ENCODE measurements at regions not wholly inside any gene's neighbourhood (a gene's known extent, or its start where the extent isn't known, plus 50 kb on each side); places are given as distances from the start of the nearest gene placed in this dataset.

DNA sequence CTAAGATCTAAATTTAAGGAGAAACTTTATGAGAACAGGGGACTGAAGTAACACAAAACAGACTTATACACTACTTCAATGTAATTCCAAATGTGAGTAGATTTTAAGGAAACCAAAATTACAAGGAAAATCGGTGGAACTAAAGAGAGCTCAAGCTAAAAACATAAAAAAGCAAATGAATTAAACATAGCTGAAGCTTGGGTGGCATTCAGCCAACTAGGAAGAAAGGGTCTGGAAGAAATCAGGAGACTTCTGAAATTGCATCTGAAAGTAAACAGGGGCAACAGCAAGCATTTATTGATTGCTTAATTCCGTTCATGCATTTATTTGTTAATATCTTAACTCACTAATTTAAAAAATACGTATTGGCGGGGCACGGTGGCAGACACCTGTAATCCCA is 727.3 kb upstream of the PKDCC start:
- no peak overlapping the region for H3K4me3 ChIP-seq (replicated peaks in 1 of 3; ENCODE audit: low read depth in 2 of 3, low read length in 3 of 3)
- H3K79me2 ChIP-seq (ENCODE audit: insufficient read depth, low read length), result no peaks in the 10 kb centered on the region
- H3K4me2 ChIP-seq (replicated peaks; ENCODE audit: extremely low read depth, low read length, poor library complexity, severe bottlenecking), result no peak overlapping the region
- H3K36me3 ChIP-seq (replicated peaks in 1 of 2; ENCODE audit: control insufficient read depth in 1 of 2, insufficient read depth in 2 of 2, low read length in 2 of 2), result no peaks in the 10 kb centered on the region
- H3K36me3 Mint-ChIP-seq, result no peaks in the 10 kb centered on the region
- no peak overlapping the region for H3K4me3 Mint-ChIP-seq
- no peaks in the 10 kb centered on the region for H4K20me1 ChIP-seq (ENCODE audit: insufficient read depth, low read length)
- peaks cover 0 to 13% (median 3%) of the 10 kb centered on the region in 7 donors for H3K9me3 Mint-ChIP-seq
- H3K4me1 Mint-ChIP-seq, result no peaks in the 10 kb centered on the region
- H3K9ac ChIP-seq (ENCODE audit: insufficient read depth, low read length, poor library complexity, severe bottlenecking), result no peak overlapping the region
- no peak overlapping the region for H3K27ac ChIP-seq (ENCODE audit: low read depth in 1 of 2, low read length in 2 of 2)
- H2AFZ ChIP-seq (ENCODE audit: insufficient read depth, low read depth, low read length, poor library complexity, severe bottlenecking), result no peak overlapping the region
- no peak for DNase-seq
- H3K4me1 ChIP-seq (ENCODE audit: control insufficient read depth in 1 of 2, insufficient read depth in 2 of 2, low read length in 2 of 2), result no peaks in the 10 kb centered on the region
- no peak overlapping the region for H3K27ac Mint-ChIP-seq
- no peaks in the 10 kb centered on the region for H3K27me3 ChIP-seq (ENCODE audit: control insufficient read depth in 2 of 2, insufficient read depth in 2 of 2, low read length in 2 of 2)
- H3K9me3 ChIP-seq (replicated peaks in 1 of 2; ENCODE audit: control insufficient read depth in 1 of 2, insufficient read depth in 1 of 2, low read length in 2 of 2), result no peaks in the 10 kb centered on the region
- intact Hi-C loops (cut with micrococcal nuclease), result no loop called here
- peaks cover 0 to 3% (median 0%) of the 10 kb centered on the region in 3 donors for H3K27me3 Mint-ChIP-seq (ENCODE audit: low read depth in 3 of 3)
- TF ChIP-seq, protein P1, sequence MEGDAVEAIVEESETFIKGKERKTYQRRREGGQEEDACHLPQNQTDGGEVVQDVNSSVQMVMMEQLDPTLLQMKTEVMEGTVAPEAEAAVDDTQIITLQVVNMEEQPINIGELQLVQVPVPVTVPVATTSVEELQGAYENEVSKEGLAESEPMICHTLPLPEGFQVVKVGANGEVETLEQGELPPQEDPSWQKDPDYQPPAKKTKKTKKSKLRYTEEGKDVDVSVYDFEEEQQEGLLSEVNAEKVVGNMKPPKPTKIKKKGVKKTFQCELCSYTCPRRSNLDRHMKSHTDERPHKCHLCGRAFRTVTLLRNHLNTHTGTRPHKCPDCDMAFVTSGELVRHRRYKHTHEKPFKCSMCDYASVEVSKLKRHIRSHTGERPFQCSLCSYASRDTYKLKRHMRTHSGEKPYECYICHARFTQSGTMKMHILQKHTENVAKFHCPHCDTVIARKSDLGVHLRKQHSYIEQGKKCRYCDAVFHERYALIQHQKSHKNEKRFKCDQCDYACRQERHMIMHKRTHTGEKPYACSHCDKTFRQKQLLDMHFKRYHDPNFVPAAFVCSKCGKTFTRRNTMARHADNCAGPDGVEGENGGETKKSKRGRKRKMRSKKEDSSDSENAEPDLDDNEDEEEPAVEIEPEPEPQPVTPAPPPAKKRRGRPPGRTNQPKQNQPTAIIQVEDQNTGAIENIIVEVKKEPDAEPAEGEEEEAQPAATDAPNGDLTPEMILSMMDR (IDR thresholded peaks at IDR 0.05), result no peak
- WGBS (ENCODE audit: insufficient coverage), result 83% methylated on average over 1 of the region's 5 CpGs

DNA sequence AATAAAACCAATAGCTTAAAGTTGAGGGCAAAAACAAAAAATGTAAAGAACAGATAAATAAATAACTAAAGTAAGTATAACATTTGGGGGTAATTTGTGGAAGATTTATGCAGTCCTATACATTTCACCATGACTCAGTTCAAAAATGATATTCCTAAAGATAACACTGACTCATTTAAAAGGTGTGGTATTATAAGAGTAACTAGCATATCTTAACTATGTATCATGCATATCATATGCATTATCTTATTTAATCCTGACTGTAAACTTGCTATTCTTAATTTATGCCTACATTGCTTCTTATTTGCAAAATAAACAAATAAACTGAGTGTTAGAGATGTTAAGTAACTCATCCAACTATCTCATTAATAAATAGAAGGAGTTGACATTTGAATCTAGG is 726.5 kb upstream of the PKDCC start:
- Histone ChIP-seq H2AFZ (ENCODE audit: insufficient read depth, low read depth, low read length, poor library complexity, severe bottlenecking) (no peak overlapping the region), H3K9me3 (replicated peaks in 1 of 2; ENCODE audit: control insufficient read depth in 1 of 2, insufficient read depth in 1 of 2, low read length in 2 of 2) (no peaks in the 10 kb centered on the region), H3K36me3 (replicated peaks in 1 of 2; ENCODE audit: control insufficient read depth in 1 of 2, insufficient read depth in 2 of 2, low read length in 2 of 2) (no peaks in the 10 kb centered on the region), H3K9ac (ENCODE audit: insufficient read depth, low read length, poor library complexity, severe bottlenecking) (no peak overlapping the region), H3K4me2 (replicated peaks; ENCODE audit: extremely low read depth, low read length, poor library complexity, severe bottlenecking) (no peak overlapping the region), H4K20me1 (ENCODE audit: insufficient read depth, low read length) (no peaks in the 10 kb centered on the region), H3K79me2 (ENCODE audit: insufficient read depth, low read length) (no peaks in the 10 kb centered on the region), H3K27ac (ENCODE audit: low read depth in 1 of 2, low read length in 2 of 2) (no peak overlapping the region), H3K4me1 (ENCODE audit: control insufficient read depth in 1 of 2, insufficient read depth in 2 of 2, low read length in 2 of 2) (no peaks in the 10 kb centered on the region), H3K27me3 (ENCODE audit: control insufficient read depth in 2 of 2, insufficient read depth in 2 of 2, low read length in 2 of 2) (no peaks in the 10 kb centered on the region), H3K4me3 (replicated peaks in 1 of 3; ENCODE audit: low read depth in 2 of 3, low read length in 3 of 3) (no peak overlapping the region)
- H3K9me3 Mint-ChIP-seq, result peaks cover 0 to 13% (median 3%) of the 10 kb centered on the region in 7 donors
- intact Hi-C loops (cut with micrococcal nuclease), result no loop called here
- TF ChIP-seq, protein P1 (IDR thresholded peaks at IDR 0.05), result no peak
- H3K36me3 Mint-ChIP-seq, result no peaks in the 10 kb centered on the region
- no peaks in the 10 kb centered on the region for H3K4me1 Mint-ChIP-seq
- H3K27me3 Mint-ChIP-seq (ENCODE audit: low read depth in 3 of 3), result peaks cover 0 to 3% (median 0%) of the 10 kb centered on the region in 3 donors
- no peak for DNase-seq
- no peak overlapping the region for H3K4me3 Mint-ChIP-seq
- H3K27ac Mint-ChIP-seq, result no peak overlapping the region
